Right renal cortex interstitium (tissue), 3 donors: ENCODE measurements at regions not wholly inside any gene's neighbourhood (a gene's known extent, or its start where the extent isn't known, plus 50 kb on each side); places are given as distances from the start of the nearest gene placed in this dataset.

Source experiments
- DNase-seq, 3 donors: peaks; one replicate each; pipeline ENCODE4 v3.0.0-alpha.2; 2013; ENCODE audit warnings: low read depth in 3 of 3, low spot score in 2 of 3

- DNase-seq: no peak
Observed at GRCh38 chr16:85428899-85429775, 184.0 kb upstream of the GSE1 start.

GRCh38 chr16:85429776-85430522, 183.2 kb upstream of the GSE1 start:
- DNase-seq: no peak

GRCh38 chr16:85430523-85431421, 182.3 kb upstream of the GSE1 start:
- no peak for DNase-seq

- DNase-seq: no peak
Observed at GRCh38 chr16:85431431-85432124, 181.5 kb upstream of the GSE1 start.

GRCh38 chr16:85432606-85433005, 180.5 kb upstream of the GSE1 start:
- DNase-seq: no peak

- no peak for DNase-seq
Observed at GRCh38 chr16:85433477-85433876, 179.6 kb upstream of the GSE1 start.

GRCh38 chr16:85435286-85435685, 177.8 kb upstream of the GSE1 start:
- no peak for DNase-seq

DNA sequence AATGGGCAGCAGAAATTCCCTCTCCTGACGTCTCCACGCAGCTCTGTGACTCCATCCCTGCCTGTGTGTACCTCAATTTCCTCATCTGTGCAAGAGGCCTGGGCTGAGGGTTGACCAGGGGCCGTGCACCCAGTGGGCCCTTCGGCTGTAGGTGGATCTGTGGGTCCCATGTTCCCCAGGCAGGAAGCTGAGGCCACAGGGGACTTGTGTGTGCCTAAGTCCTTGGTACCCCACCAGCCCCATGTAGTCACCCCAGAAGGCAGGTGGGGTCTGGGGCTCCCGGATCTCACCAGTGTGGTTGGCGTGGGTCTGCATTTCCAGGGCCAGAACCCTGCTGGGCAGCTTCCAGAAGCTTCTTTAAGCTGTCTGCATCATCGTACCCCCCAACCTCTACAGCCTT, 177.4 kb upstream of the GSE1 start:
- DNase-seq: no peak

GRCh38 chr16:85436207-85436606, 176.9 kb upstream of the GSE1 start:
- DNase-seq: no peak

- no peak for DNase-seq
Observed at GRCh38 chr16:85436636-85437165, 176.4 kb upstream of the GSE1 start.

DNA sequence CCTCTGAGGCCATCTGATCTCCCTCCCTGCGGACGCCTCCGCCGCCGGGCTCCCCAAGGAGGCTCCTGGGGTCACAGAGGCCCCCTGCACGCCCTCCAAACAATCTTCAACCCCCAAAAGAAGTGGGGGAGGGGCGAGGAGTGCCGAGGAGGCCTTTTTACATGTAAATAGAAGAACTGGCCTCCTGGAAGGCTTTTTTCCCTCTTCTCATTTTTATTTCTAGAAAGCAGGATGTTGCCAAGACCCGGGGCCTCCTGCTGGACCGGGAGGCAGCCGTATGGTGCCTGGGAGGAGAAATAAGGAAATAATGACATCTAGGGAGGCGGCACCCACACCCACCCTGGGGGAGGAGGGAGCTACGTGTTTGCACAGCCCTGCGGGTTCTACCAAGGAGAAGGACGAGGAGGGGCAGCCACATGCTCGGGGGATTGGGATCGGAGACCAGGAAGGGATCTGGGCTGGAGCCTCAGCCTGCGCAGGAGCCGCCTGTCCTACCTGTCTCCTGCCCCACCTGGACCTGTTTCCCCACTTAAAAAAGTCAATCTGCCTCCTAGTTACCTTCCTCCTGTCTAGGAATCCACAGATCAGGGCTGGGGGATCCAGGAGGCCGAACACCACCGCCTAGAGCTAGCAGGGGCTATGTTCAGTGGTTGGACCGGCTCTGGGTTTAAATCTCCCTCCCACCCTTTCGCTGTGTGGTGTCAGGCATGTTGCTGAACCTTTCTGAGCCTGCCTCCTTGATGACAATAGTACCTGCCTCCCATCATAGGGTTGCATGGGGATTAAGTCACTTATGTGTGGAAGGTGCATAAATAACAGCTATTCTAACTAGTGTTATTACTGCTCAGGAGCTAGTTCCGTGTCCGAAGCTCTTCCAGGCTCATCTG, 175.7 kb upstream of the GSE1 start:
- no peak for DNase-seq

DNA sequence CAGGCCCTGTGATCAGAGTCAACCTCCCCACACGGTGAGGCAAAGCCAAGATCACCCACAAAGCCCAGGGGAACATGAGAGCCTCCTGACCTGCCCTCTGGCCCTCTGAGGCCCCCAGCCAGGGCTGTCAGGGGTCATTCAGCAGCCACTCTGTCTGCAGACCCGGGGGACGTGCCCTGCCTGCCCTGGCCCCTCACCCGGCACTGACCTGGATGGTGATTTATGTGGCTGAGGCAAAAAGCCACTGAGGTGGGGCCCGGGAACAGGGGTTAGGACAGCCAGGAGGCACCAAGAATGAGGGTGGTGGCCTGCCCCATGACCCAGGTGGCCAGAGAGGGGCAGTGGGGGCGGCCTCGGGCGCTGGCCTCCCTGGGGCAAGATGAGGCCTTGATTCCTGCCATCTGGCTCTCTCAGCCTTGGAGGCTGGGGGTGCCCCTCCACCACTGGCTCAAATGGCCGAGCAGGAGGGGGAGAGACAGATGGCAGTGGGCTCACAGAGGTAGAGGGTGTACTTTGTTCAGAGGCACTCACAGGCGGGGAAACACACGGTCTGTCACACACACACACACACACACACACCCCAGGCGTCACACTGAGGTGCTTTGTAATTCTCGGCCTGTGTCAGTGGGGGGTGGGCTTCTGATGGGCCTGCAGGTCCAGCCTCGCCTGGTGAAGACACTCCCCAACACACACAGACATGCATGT, 174.0 kb upstream of the GSE1 start:
- DNase-seq: no peak

- no peak for DNase-seq
Observed at GRCh38 chr16:85440744-85441143, 172.4 kb upstream of the GSE1 start.

DNA sequence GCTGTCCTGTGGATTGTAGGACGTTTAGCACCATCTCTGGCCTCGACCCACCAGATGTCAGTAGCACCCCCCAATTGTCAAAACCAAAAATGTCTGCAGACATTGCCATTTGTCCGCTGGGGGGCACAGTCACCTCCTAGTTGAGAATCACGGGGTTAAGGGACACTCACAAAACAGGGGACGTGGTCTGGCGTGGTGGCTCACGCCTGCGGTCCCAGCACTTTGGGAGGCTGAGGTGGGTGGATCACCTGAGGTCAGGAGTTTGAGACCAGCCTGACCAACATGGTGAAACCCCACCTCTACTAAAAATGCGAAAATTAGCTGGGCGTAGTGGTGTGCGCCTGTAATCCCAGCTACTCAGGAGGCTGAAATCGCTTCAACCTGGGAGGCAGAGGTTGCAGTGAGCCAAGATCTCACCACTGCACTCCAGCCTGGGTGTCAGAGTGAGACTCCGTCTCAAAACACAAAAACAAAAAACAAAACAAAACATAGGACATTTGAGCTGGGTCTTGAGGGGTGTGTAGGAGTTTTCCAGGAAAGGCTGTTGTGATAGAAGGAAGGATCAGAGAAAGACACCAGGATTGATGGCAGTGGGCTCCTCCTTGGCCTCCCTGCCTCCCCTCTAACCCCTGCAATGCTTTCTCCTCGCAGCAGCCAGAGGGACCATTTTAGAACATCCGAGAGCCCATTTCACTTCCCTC, 171.8 kb upstream of the GSE1 start:
- DNase-seq: no peak

GRCh38 chr16:85441890-85442670, 171.0 kb upstream of the GSE1 start:
- no peak for DNase-seq

GRCh38 chr16:85443116-85443515, 170.0 kb upstream of the GSE1 start:
- DNase-seq: no peak

DNA sequence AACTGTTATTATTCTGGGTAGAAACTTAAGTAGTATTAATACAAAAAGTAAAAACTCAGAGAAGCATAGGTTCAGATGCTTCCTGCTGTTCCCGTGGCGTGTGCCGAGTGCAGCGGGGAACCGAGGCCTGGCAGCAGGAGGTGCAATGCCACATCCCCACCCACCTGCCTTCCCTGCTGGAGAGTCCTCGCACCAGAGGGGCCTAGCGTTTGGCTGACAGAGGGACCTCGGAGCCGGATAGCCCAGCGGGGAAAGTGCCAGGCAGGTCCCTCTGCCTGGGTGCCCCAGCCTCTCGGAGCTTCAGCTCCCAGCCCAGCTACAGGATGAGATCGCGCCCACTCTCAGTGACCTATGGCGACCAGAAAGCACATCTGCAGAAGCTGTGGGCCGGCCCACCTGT, 169.6 kb upstream of the GSE1 start:
- no peak for DNase-seq
